HAP-1 (cell line): ENCODE measurements at regions not wholly inside any gene's neighbourhood (a gene's known extent, or its start where the extent isn't known, plus 50 kb on each side); places are given as distances from the start of the nearest gene placed in this dataset.

Experiments used
- DNase-seq, 2 experiments: peaks; one replicate each; pipeline ENCODE4 v3.0.0-alpha.2; 2016 to 2020; ENCODE audit warnings: low spot score in 2 of 2
- H3K27me3 ChIP-seq: fragments of 250-450 bp; sonication (Bioruptor Pico); 2 replicates; pipeline ENCODE4 v1.5.1; 2020; ENCODE audit warnings: low read depth, mild to moderate bottlenecking, moderate library complexity
- H3K36me3 ChIP-seq: fragments of 250-450 bp; sonication (Bioruptor Pico); replicated peaks from 2 replicates; pipeline ENCODE4 v1.5.1; 2020; ENCODE audit warnings: mild to moderate bottlenecking
- H3K4me1 ChIP-seq: fragments of 250-450 bp; sonication (Bioruptor Pico); 2 replicates; pipeline ENCODE4 v1.5.1; 2020; ENCODE audit warnings: mild to moderate bottlenecking
- H3K4me3 ChIP-seq: fragments of 250-450 bp; sonication (Bioruptor Pico); 2 replicates; pipeline ENCODE4 v1.5.1; 2020; ENCODE audit warnings: mild to moderate bottlenecking, moderate library complexity
- H3K9me3 ChIP-seq: fragments of 250-450 bp; sonication (Bioruptor Pico); 2 replicates; pipeline ENCODE4 v1.5.1; 2020; ENCODE audit warnings: mild to moderate bottlenecking, moderate library complexity
- in situ Hi-C: fragments of 300-500 bp; cut with MboI; formaldehyde crosslinking; loops from 3 replicates; pipeline ENCODE4 v1.14.3; 2020; ENCODE audit warnings: low sequenced_read_pairs, inconsistent platforms, mixed read lengths

GRCh38 chr2:111697560-111697959, 186.4 kb downstream of the ANAPC1 start:
- DNase-seq: no peak
- Histone ChIP-seq H3K36me3 (no peaks in the 10 kb centered on the region), H3K4me1 (no peaks in the 10 kb centered on the region), H3K4me3 (no peak overlapping the region), H3K27me3 (no peaks in the 10 kb centered on the region), H3K9me3 (no peaks in the 10 kb centered on the region)
- in situ Hi-C loops: loop anchor here (25.0 kb wide), 2 partner anchors 460 to 885 kb away; no protein-coding TSS in a partner anchor

- Histone ChIP-seq H3K27me3 (no peaks in the 10 kb centered on the region), H3K4me3 (no peak overlapping the region), H3K4me1 (no peaks in the 10 kb centered on the region), H3K9me3 (no peaks in the 10 kb centered on the region), H3K36me3 (no peaks in the 10 kb centered on the region)
- in situ Hi-C loops: loop anchor here (25.0 kb wide), 2 partner anchors 461 to 886 kb away; no protein-coding TSS in a partner anchor
- no peak for DNase-seq
These were observed 185.9 kb downstream of the ANAPC1 start for GRCh38 chr2:111698089-111698488.

DNA sequence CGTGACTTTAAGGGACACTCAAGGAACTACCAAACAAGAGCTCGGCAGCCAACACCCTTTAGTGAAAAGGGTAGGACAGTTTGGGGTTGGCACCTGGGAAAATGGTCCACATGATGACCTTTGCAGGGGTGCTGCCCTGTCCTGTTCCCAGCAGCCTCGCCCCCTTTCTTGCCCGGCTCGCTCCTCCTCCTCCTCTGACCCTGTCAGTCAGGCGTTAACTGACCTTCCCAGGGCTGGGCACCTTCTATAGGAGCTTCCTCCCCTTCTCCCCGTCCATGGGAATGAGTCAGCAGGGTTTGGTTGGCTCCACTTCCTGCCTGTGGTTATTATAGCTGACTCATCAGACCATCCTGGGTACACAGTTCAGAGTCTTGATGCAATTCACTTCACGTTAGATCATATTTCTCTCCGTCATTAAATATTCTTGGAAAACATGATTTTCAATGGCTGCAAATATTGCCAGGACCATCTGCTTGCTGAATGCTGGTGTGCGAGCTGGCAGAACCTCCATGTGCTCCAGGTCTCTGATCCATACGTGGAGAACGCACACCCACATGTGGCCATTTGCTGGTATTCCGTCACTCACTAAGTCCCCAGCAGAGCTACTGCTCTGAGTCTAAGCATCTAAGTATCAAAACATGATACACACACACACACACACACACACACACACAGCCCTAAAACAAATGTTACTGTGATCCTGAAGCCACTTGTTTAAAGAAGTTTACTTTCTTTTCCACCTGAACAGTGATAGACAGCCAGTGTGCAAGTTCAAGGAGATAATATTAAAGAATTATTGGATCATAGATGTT, 185.0 kb downstream of the ANAPC1 start:
- DNase-seq: peak in 1 of 2 experiments; percentile 14
- in situ Hi-C loops: loop anchor here (25.0 kb wide), 2 partner anchors 462 to 887 kb away; no protein-coding TSS in a partner anchor
- Histone ChIP-seq H3K4me1 (no peaks in the 10 kb centered on the region), H3K36me3 (no peaks in the 10 kb centered on the region), H3K27me3 (no peaks in the 10 kb centered on the region), H3K4me3 (no peak overlapping the region), H3K9me3 (no peaks in the 10 kb centered on the region)

DNA sequence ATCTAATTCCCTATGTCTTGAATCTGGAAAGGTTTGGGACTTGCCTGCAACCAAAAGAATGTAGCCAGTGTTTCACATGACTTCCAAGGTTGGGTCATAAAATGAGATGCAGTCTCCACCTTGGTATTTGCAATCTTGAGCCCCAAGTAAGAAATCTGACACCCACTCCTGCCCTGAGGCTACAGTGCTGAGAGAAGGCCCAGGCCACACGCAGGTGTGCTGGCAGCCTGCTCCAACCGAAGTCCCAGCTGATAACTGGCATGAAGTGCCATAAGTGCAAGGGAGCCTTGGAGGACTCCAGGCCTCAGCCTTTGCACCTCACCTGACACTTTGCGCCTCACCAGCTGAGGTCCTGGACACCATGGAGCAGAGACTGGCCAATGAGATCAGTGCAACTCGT, 182.7 kb downstream of the ANAPC1 start:
- DNase-seq: peak in 1 of 2 experiments; percentile 18
- in situ Hi-C loops: loop anchor here (10.0 kb wide), 1 partner anchor 586 kb away; no protein-coding TSS in a partner anchor
- Histone ChIP-seq H3K4me1 (no peaks in the 10 kb centered on the region), H3K36me3 (no peaks in the 10 kb centered on the region), H3K4me3 (no peak overlapping the region), H3K9me3 (no peaks in the 10 kb centered on the region), H3K27me3 (no peaks in the 10 kb centered on the region)

DNA sequence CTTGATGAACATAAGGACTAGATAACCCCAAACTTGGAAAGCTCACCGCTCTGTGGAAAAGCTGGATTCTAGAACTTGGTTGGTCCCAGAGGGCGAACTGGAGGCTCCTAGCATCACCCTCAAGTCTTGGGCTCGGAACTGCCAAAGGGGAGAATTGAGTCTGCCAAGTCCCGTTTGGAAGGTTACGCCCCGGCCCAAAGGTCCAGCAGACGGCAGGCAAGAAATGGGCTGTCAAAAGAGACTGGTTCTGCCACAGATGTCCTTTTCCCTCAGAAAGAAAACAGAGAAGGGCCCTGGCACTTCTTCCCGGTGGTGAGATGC, 182.2 kb downstream of the ANAPC1 start:
- Histone ChIP-seq H3K36me3 (no peaks in the 10 kb centered on the region), H3K4me1 (no peaks in the 10 kb centered on the region), H3K4me3 (no peak overlapping the region), H3K27me3 (no peaks in the 10 kb centered on the region), H3K9me3 (no peaks in the 10 kb centered on the region)
- DNase-seq: no peak
- in situ Hi-C loops: loop anchor here (10.0 kb wide), 1 partner anchor 587 kb away; no protein-coding TSS in a partner anchor

DNA sequence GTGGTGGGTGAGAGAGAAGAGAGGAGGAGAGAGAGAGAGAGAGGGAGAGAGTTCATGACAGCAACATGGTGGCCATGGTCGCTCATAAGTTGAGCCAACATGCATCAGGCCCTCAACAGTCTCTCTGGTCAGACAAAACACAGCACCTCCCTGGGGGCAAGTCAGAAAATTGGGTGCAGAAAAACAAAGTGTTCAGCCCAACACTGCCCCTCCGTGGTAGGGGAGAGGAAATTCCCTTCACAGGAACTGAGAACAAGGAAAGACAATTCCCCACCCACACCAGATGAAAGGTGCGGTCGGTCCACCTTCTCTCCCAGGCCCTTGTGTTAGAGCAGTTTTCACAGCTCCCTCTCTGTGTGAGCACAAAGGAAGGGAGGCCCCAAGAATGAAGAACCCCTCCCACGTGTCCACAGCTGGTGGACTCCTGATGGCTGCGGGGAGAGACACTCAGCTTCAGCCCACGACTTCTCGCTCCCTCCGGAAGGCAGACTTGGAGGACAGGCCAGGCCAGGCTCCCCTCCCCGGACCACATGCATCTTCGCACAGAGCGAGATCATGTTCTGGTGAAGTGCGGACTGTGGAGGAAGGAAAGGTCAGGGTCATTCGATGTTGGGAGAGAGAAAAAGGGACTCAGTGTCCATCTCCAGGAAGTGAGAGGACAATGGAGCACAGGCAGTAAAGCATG, 181.7 kb downstream of the ANAPC1 start:
- H3K4me1 ChIP-seq: no peaks in the 10 kb centered on the region
- DNase-seq: peak; percentile 62 to 81
- in situ Hi-C loops: loop anchor here (10.0 kb wide), 1 partner anchor 587 kb away; no protein-coding TSS in a partner anchor
- H3K36me3 ChIP-seq: no peaks in the 10 kb centered on the region
- H3K4me3 ChIP-seq: no peak overlapping the region
- H3K27me3 ChIP-seq: no peaks in the 10 kb centered on the region
- H3K9me3 ChIP-seq: no peaks in the 10 kb centered on the region

- DNase-seq: no peak
- Histone ChIP-seq H3K4me3 (no peak overlapping the region), H3K36me3 (no peaks in the 10 kb centered on the region), H3K27me3 (no peaks in the 10 kb centered on the region), H3K4me1 (no peaks in the 10 kb centered on the region), H3K9me3 (no peaks in the 10 kb centered on the region)
- in situ Hi-C loops: loop anchor here (10.0 kb wide), 1 partner anchor 588 kb away; no protein-coding TSS in a partner anchor
These were observed 181.2 kb downstream of the ANAPC1 start for GRCh38 chr2:111702804-111703196.

GRCh38 chr2:111703759-111704158, 180.2 kb downstream of the ANAPC1 start:
- no peak overlapping the region for H3K4me3 ChIP-seq
- no peaks in the 10 kb centered on the region for H3K4me1 ChIP-seq
- H3K27me3 ChIP-seq: no peaks in the 10 kb centered on the region
- no peaks in the 10 kb centered on the region for H3K36me3 ChIP-seq
- no peaks in the 10 kb centered on the region for H3K9me3 ChIP-seq
- no peak for DNase-seq
- in situ Hi-C loops: loop anchor here (10.0 kb wide), 1 partner anchor 589 kb away; no protein-coding TSS in a partner anchor

DNA sequence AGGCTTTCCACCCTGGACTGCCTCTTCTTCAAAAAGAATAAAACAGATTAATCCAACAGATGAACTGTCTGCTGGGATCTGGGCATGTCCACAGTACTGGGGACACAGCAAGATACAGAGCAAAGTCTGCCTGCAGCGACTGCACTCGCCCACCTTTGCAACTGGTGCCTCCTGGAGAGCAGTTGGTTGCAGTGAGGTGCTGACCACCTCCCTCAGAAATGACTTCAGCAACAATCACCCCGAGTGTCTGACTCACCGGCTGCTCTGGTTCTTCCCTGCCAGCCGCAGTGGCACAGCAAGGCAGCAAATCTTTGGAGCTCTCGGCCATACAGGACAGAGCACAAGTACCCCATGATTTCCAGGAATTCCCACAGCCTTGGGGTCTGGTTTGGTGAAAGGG, 179.7 kb downstream of the ANAPC1 start:
- DNase-seq: no peak
- H3K4me3 ChIP-seq: no peak overlapping the region
- no peaks in the 10 kb centered on the region for H3K9me3 ChIP-seq
- H3K27me3 ChIP-seq: no peaks in the 10 kb centered on the region
- no peaks in the 10 kb centered on the region for H3K4me1 ChIP-seq
- no peaks in the 10 kb centered on the region for H3K36me3 ChIP-seq
- in situ Hi-C loops: loop anchor here (10.0 kb wide), 1 partner anchor 589 kb away; no protein-coding TSS in a partner anchor

DNA sequence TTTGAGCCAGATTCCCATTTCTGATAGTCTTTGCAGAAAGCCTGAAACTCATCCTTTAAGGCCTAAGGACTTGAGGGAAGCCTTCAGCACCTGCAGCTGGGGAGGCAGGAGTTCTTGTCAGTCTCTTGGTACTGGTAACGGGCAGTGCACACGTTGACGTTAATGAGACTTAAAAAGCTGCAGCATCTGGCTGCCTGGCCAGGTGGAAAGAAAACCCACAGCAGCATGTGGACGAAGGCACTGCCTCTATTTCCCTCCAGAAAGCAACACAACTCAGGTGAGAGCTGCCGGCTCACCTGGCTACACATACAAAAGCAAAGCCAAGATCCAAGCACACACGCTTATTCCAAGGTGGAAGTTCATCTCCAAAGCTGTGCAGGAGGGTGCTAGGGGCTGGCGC, 178.8 kb downstream of the ANAPC1 start:
- no peak for DNase-seq
- in situ Hi-C loops: loop anchor here (10.0 kb wide), 1 partner anchor 590 kb away; no protein-coding TSS in a partner anchor
- H3K27me3 ChIP-seq: no peaks in the 10 kb centered on the region
- no peaks in the 10 kb centered on the region for H3K9me3 ChIP-seq
- no peak overlapping the region for H3K4me3 ChIP-seq
- H3K4me1 ChIP-seq: no peaks in the 10 kb centered on the region
- H3K36me3 ChIP-seq: no peaks in the 10 kb centered on the region

- Histone ChIP-seq H3K9me3 (no peaks in the 10 kb centered on the region), H3K27me3 (no peaks in the 10 kb centered on the region), H3K36me3 (no peaks in the 10 kb centered on the region), H3K4me3 (no peak overlapping the region), H3K4me1 (no peaks in the 10 kb centered on the region)
- DNase-seq: peak in 1 of 2 experiments; percentile 40
- in situ Hi-C loops: loop anchor here (10.0 kb wide), 1 partner anchor 591 kb away; no protein-coding TSS in a partner anchor
These were observed 178.2 kb downstream of the ANAPC1 start for GRCh38 chr2:111705711-111706336.

DNA sequence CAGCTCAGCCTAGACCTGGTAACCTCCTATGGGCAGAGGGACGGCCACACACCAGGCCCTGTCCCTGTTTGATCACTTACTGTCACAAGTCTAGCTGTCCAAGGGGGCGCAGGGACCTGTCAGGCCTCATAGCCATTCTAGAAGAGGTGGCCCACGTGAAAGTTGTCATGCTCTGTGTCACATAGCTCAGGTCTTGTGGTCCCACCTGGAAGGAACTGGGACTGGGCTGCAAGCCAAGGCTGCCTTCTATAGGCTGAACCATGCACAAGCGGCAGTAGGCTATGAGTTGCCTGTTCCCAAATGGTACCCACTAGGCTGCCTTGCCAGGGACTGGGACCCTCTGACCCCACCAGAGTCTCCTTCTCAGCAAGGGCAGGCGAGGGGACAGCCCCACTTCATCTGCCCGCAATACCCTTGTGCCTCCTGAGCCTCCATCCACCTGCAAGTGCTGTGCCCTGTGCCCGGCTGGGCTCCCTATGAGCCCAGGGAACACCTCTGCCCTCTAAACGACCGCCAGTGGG, 177.5 kb downstream of the ANAPC1 start:
- Histone ChIP-seq H3K4me3 (no peak overlapping the region), H3K36me3 (no peaks in the 10 kb centered on the region), H3K4me1 (no peaks in the 10 kb centered on the region), H3K27me3 (no peaks in the 10 kb centered on the region), H3K9me3 (no peaks in the 10 kb centered on the region)
- in situ Hi-C loops: loop anchor here (10.0 kb wide), 1 partner anchor 592 kb away; no protein-coding TSS in a partner anchor
- DNase-seq: no peak

DNA sequence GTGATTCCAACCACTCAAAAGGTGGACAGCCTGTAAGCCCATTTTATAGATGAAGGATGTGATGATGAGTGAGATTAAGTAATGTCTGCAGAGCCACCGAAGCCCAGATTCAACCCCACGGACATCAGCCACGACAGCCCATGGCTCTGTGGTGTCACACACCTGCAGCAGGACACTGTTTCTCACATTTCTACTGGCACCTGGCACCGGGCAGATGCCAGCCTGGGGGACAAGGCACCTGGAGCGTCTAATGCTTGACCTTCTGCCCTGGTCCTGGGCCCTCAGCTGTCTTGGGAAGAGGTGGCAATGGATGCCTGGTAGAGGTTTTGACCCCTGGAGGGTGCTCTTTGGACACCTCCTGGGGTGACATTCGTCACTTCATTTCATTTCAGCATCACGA, 176.3 kb downstream of the ANAPC1 start:
- H3K4me1 ChIP-seq: no peaks in the 10 kb centered on the region
- no peaks in the 10 kb centered on the region for H3K36me3 ChIP-seq
- in situ Hi-C loops: loop anchor here (10.0 kb wide), 1 partner anchor 593 kb away; no protein-coding TSS in a partner anchor
- H3K27me3 ChIP-seq: no peaks in the 10 kb centered on the region
- H3K4me3 ChIP-seq: no peak overlapping the region
- DNase-seq: no peak
- H3K9me3 ChIP-seq: no peaks in the 10 kb centered on the region; the same call in 1 of the 2 replicates
